Heart right ventricle (tissue), 16 donors: ENCODE measurements at regions not wholly inside any gene's neighbourhood (a gene's known extent, or its start where the extent isn't known, plus 50 kb on each side); places are given as distances from the start of the nearest gene placed in this dataset.

Source experiments
- ATAC-seq, 8 donors: fragments of 200-7000 bp; cut with Tn5 transposase; one replicate each; pipeline ENCODE4 v1.9.1; 2020; ENCODE audit warnings: mild to moderate bottlenecking in 8 of 8, moderate library complexity in 8 of 8, moderate number of reproducible peaks in 1 of 8
- DNase-seq, 2 donors: peaks; one replicate each; pipeline ENCODE4 v3.0.0-alpha.2; 2020
- H3K27ac ChIP-seq, 10 donors: fragments of 200-600 bp; sonication (generic) in 2 of 10; one replicate each; pipeline versions ENCODE4 v1.5.0 to v1.8.0; 2020 to 2022; ENCODE audit warnings: mild to moderate bottlenecking in 3 of 10
- H3K27me3 ChIP-seq, 7 donors: fragments of 200-600 bp; one replicate each; pipeline ENCODE4 v1.8.0; 2021 to 2022; ENCODE audit warnings: mild to moderate bottlenecking in 2 of 7
- H3K36me3 ChIP-seq, 9 donors: fragments of 200-600 bp; sonication (generic) in 1 of 9; one replicate each; pipeline versions ENCODE4 v1.5.0 to v1.8.0; 2020 to 2022; ENCODE audit warnings: mild to moderate bottlenecking in 2 of 9
- H3K4me1 ChIP-seq, 9 donors: fragments of 200-600 bp; sonication (generic) in 1 of 9; one replicate each; pipeline versions ENCODE4 v1.5.0 to v1.8.0; 2020 to 2022; ENCODE audit warnings: mild to moderate bottlenecking in 4 of 9
- H3K4me3 ChIP-seq, 10 donors: fragments of 200-600 bp; sonication (generic) in 2 of 10; one replicate each; pipeline versions ENCODE4 v1.5.0 to v1.8.0; 2020 to 2022; ENCODE audit warnings: mild to moderate bottlenecking in 7 of 10, moderate library complexity in 2 of 10
- H3K9me3 ChIP-seq, 11 donors: fragments of 200-600 bp in 10 of 11; sonication (generic) in 2 of 11; one replicate each; pipeline versions ENCODE4 v1.5.0 to v1.8.0; 2013 to 2022; ENCODE audit warnings: mild to moderate bottlenecking in 2 of 11, control low read depth in 1 of 11, moderate library complexity in 1 of 11
- CTCF ChIP-seq, 9 donors: fragments of 200-600 bp; sonication (generic) in 2 of 9; IDR thresholded peaks; one replicate each; pipeline versions ENCODE4 v1.5.0 to v1.8.0; 2021 to 2022; ENCODE audit warnings: antibody characterized with exemption in 9 of 9, mild to moderate bottlenecking in 5 of 9, moderate library complexity in 1 of 9
- WGBS, 2 donors: extraction: QIAGEN DNeasy Blood & Tissue Kit; methylation state at CpG; one replicate each; pipeline ENCODE4 v1.1.7; 2013; ENCODE audit warnings: inconsistent platforms in 1 of 2; 5-methylcytosine and 5-hydroxymethylcytosine counted together
- intact Hi-C, 10 donors: fragments of 100-400 bp; cut with DNase I; formaldehyde crosslinking; loops; one replicate each; pipeline versions ENCODE4 v1.11.1 to v1.14.2; 2022
- donor health status: Arrhythmogenic right ventricular cardiomyopathy.
- donor health status: ischemic (EF 13 %, LVEDD 7.1; RV severe dilation, severe dysfunction).
- donor health status: healthy with polysubstance abuse.
- donor health status: DM: no; HTN: yes; CAD: no.
- donor health status: DM: no; HTN: no; CAD: no.
- donor health status: ischemic (EF 25% LVEDD 6.9; RV normal size, moderate dysfunction).
- donor health status: ischemic (EF 25% LVEDD 5.7; RV mildly dilated, moderate dysfunction).
- donor health status: healthy.
- donor health status: DM: yes; HTN: yes; CAD: no.
- donor health status: Ischemic cardiomyopathy.
- donor health status: ischemic (EF 35%, LVEDD 5.7; RV mildly dilated, moderate dysfunction).
- donor health status: nonischemic (EF 11% LVEDD 7.7; RV severe dilation, severe dysfunction).
- donor health status: DM: yes; HTN: yes; CAD: no.
- donor health status: PGD.
- donor health status: ischemic (EF 29% LVEDD 5.4; RV normal size, mild dysfunction).
- donor health status: nonischemic (EF 23%, LVEDD 6.1; RV moderate dilation, normal function).

- no peaks in the 10 kb centered on the region for H3K36me3 ChIP-seq
- H3K4me3 ChIP-seq = no peak overlapping the region
- no peak for TF ChIP-seq CTCF (IDR thresholded peaks at IDR 0.05)
- no peaks in the 10 kb centered on the region for H3K4me1 ChIP-seq
- peaks cover 0 to 26% (median 0%) of the 10 kb centered on the region in 11 donors for H3K9me3 ChIP-seq
- WGBS, 2 donors = 49 to 52% methylated on average over 2 of the region's 2 CpGs
- ATAC-seq (no peak), DNase-seq (no peak)
- H3K27ac ChIP-seq = no peak overlapping the region
- intact Hi-C loops = no loop called here
- no peaks in the 10 kb centered on the region for H3K27me3 ChIP-seq
These were observed 774.1 kb upstream of the LRRTM1 start for GRCh38 chr2:81078631-81079030.

- no peak for ATAC-seq
- Histone ChIP-seq H3K27me3 (no peaks in the 10 kb centered on the region), H3K4me1 (no peaks in the 10 kb centered on the region), H3K4me3 (no peak overlapping the region), H3K36me3 (no peaks in the 10 kb centered on the region), H3K27ac (no peak overlapping the region), H3K9me3 (peaks cover 0 to 26% (median 0%) of the 10 kb centered on the region in 11 donors)
- WGBS, 2 donors = 63 to 74% methylated on average over 4 of the region's 4 CpGs
- DNase-seq = no peak
- intact Hi-C loops = no loop called here
- no peak for TF ChIP-seq CTCF (IDR thresholded peaks at IDR 0.05)
These were observed 773.5 kb upstream of the LRRTM1 start for GRCh38 chr2:81078102-81078501.

GRCh38 chr2:81077396-81077795, 772.8 kb upstream of the LRRTM1 start:
- Histone ChIP-seq H3K4me3 (no peak overlapping the region), H3K36me3 (no peaks in the 10 kb centered on the region), H3K27ac (no peak overlapping the region), H3K9me3 (peaks cover 0 to 26% (median 0%) of the 10 kb centered on the region in 11 donors), H3K27me3 (no peaks in the 10 kb centered on the region), H3K4me1 (no peaks in the 10 kb centered on the region)
- WGBS, 2 donors = 71 to 73% methylated on average over 5 of the region's 5 CpGs
- intact Hi-C loops = no loop called here
- no peak for DNase-seq
- ATAC-seq = no peak
- no peak for TF ChIP-seq CTCF (IDR thresholded peaks at IDR 0.05)

- TF ChIP-seq CTCF (IDR thresholded peaks at IDR 0.05) = no peak
- Histone ChIP-seq H3K4me1 (no peaks in the 10 kb centered on the region), H3K36me3 (no peaks in the 10 kb centered on the region), H3K4me3 (no peak overlapping the region), H3K27ac (no peak overlapping the region), H3K27me3 (no peaks in the 10 kb centered on the region), H3K9me3 (peaks cover 0 to 7% (median 0%) of the 10 kb centered on the region in 11 donors)
- DNase-seq = no peak
- intact Hi-C loops = no loop called here
- 71 to 72% methylated on average over 1 of the region's 1 CpG for WGBS, 2 donors
- no peak for ATAC-seq
These were observed 768.9 kb upstream of the LRRTM1 start for GRCh38 chr2:81073412-81073811.
